Transverse colon (tissue), 4 donors: ENCODE measurements at regions not wholly inside any gene's neighbourhood (a gene's known extent, or its start where the extent isn't known, plus 50 kb on each side); places are given as distances from the start of the nearest gene placed in this dataset.

Source experiments
- CTCF ChIP-seq, 5 experiments: fragments of 200-600 bp in 3 of 5; fragments of 450-650 bp in 2 of 5; sonication (generic) in 3 of 5; IDR thresholded peaks; 1 replicate in 2 of 5; 2 replicates in 3 of 5; pipeline ENCODE4 v1.5.1; 2016 to 2017; ENCODE audit warnings: antibody characterized with exemption in 5 of 5, inconsistent platforms in 3 of 5, mild to moderate bottlenecking in 2 of 5, moderate library complexity in 1 of 5
- POLR2A ChIP-seq: fragments of 450-650 bp; IDR thresholded peaks from one replicate; pipeline ENCODE4 v1.6.1; 2016; ENCODE audit warnings: antibody characterized with exemption, mild to moderate bottlenecking, moderate library complexity
- POLR2AphosphoS5 ChIP-seq, 3 donors: sonication (generic); formaldehyde crosslinking; IDR thresholded peaks; one replicate each; pipeline ENCODE4 v1.6.1; 2016; ENCODE audit warnings: antibody characterized with exemption in 3 of 3

GRCh38 chr1:58991305-58991704, 207.5 kb upstream of the JUN start:
- TF ChIP-seq CTCF (IDR thresholded peaks at IDR 0.05) (no peak), POLR2A (no peak), POLR2AphosphoS5 (IDR thresholded peaks at IDR 0.05) (no peak)
